ENCODE measurements at regions not wholly inside any gene's neighbourhood (a gene's known extent, or its start where the extent isn't known, plus 50 kb on each side); places are given as distances from the start of the nearest gene placed in this dataset.

DNA sequence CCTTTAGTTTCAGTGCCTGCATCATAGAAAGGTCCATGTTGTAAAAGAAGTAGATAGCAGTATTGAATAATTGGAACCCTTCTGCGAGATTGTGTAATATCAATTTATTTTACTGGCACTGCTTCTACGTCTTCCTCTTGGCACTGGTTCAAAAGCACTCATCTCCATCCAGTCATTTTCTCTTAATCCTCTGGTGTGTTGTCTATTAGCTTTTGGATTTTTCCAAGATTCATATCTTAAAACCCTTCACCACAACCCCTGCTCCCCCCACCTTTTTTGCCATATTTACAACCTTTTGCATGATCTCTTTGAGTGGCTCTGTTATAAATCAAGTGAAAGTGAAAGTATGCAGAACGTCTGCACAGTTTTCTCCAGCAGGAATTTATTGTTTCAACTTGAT lies 76.6 kb upstream of the HSF2 start:
- TF ChIP-seq, protein P1, sequence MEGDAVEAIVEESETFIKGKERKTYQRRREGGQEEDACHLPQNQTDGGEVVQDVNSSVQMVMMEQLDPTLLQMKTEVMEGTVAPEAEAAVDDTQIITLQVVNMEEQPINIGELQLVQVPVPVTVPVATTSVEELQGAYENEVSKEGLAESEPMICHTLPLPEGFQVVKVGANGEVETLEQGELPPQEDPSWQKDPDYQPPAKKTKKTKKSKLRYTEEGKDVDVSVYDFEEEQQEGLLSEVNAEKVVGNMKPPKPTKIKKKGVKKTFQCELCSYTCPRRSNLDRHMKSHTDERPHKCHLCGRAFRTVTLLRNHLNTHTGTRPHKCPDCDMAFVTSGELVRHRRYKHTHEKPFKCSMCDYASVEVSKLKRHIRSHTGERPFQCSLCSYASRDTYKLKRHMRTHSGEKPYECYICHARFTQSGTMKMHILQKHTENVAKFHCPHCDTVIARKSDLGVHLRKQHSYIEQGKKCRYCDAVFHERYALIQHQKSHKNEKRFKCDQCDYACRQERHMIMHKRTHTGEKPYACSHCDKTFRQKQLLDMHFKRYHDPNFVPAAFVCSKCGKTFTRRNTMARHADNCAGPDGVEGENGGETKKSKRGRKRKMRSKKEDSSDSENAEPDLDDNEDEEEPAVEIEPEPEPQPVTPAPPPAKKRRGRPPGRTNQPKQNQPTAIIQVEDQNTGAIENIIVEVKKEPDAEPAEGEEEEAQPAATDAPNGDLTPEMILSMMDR (IDR thresholded peaks at IDR 0.05): no peak
- no peak for TF ChIP-seq POLR2A (IDR thresholded peaks at IDR 0.05)

All from stomach (tissue), 4 donors.